K562 (cell line): ENCODE measurements at regions not wholly inside any gene's neighbourhood (a gene's known extent, or its start where the extent isn't known, plus 50 kb on each side); places are given as distances from the start of the nearest gene placed in this dataset.

Source experiments
- ARID1B ChIP-seq: fragments of 450-650 bp; IDR thresholded peaks from 2 replicates; pipeline ENCODE4 v1.6.1; 2016; ENCODE audit warnings: antibody characterized with exemption, mild to moderate bottlenecking, inconsistent platforms
- BACH1 ChIP-seq: fragments of 200-800 bp; sonication (Bioruptor generic); IDR thresholded peaks from 2 replicates; pipeline ENCODE4 v1.6.1; 2016; ENCODE audit warnings: missing genetic modification characterization, missing compliant biosample characterization
- BHLHE40 ChIP-seq: IDR thresholded peaks from 2 replicates; pipeline ENCODE4 v1.6.1; 2011; ENCODE audit warnings: low read length, improper control_type of control experiment
- DACH1 ChIP-seq: fragments of 450-650 bp; IDR thresholded peaks from 2 replicates; pipeline ENCODE4 v1.6.1; 2018; ENCODE audit not compliant: partially characterized antibody
- DPF2 ChIP-seq: fragments of 450-650 bp; IDR thresholded peaks from 2 replicates; pipeline ENCODE4 v1.6.1; 2016
- ELF1 ChIP-seq: fragments of 200-800 bp; sonication (Bioruptor generic); IDR thresholded peaks from 2 replicates; pipeline ENCODE4 v1.6.1; 2016; ENCODE audit warnings: missing genetic modification characterization, missing compliant biosample characterization
- EP300 ChIP-seq: IDR thresholded peaks from 2 replicates; pipeline ENCODE4 v1.6.1; 2012; ENCODE audit warnings: low read length, improper control_type of control experiment
- GATAD2B ChIP-seq: fragments of 450-650 bp; IDR thresholded peaks from 2 replicates; pipeline ENCODE4 v1.6.1; 2017; ENCODE audit warnings: mild to moderate bottlenecking, borderline replicate concordance
- MAFK ChIP-seq: IDR thresholded peaks from 2 replicates; pipeline ENCODE4 v1.6.1; 2011; ENCODE audit warnings: low read length, improper control_type of control experiment
- RNF2 ChIP-seq: sonication (generic); IDR thresholded peaks from 2 replicates; pipeline ENCODE4 v1.6.1; 2016
- SMAD4 ChIP-seq: fragments of 250-450 bp; sonication (Bioruptor Pico); conservative IDR thresholded peaks from 2 replicates; pipeline ENCODE4 v1.8.0; 2021; ENCODE audit warnings: inconsistent platforms, mild to moderate bottlenecking, moderate library complexity
- SMARCC2 ChIP-seq: fragments of 450-650 bp; IDR thresholded peaks from 2 replicates; pipeline ENCODE4 v1.6.1; 2017; ENCODE audit warnings: antibody characterized with exemption, moderate library complexity, mild to moderate bottlenecking, low read depth
- TF ChIP-seq, protein P1 (sequence below), 2 experiments: fragments of 450-650 bp in 1 of 2; sonication (generic) in 1 of 2; formaldehyde crosslinking in 1 of 2; IDR thresholded peaks in 1 of 2; conservative IDR thresholded peaks in 1 of 2; 2 replicates each; pipeline versions ENCODE4 v1.6.1 to v1.8.1; 2016 to 2023; ENCODE audit warnings: mild to moderate bottlenecking in 2 of 2, moderate library complexity in 2 of 2, inconsistent platforms in 1 of 2, missing genetic modification reagents in 1 of 2

DNA sequence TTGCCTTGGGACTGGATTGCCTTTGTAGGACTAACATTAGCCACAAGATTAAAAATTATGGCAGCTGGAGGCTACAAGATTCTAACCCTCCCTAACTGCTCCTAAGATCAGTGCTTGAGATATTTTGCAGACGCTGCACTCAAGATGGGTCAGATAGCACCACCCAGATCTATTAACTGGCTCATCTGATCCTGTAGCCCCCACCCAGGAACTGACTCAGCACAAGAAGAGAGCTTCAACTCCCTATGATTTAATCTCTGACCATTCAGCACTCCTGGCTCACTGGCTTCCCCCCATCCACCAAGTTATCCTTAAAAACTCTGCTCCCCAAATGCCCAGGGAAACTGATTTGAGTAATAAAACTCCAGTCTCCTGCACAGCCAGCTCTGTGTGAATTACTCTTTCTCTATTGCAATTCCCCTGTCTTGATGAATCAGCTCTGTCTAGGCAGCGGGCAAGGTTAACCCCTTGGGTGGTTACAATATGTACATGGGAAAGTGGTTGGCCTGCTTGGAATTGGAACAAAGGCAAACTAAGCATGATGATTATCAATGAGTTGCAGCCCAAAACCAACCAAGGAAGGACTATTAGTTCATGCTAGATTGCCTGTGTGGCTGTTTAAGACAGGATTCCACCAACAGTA, 111.3 kb downstream of the OR2B2 start (continued):
- TF ChIP-seq SMAD4 (CRISPR knock-in tag) (0 out of 2 replicates have a peak, but pooled peaks have one; percentile 23), DACH1 (peak; percentile 76), DPF2 (peak; percentile 85), EP300 (peak; percentile 79), SMARCC2 (peak; percentile 52; the same call in 1 of the 2 replicates), MAFK (peak; percentile 63; the same call in 1 of the 2 replicates), ARID1B (peak; percentile 81), BHLHE40 (0 out of 2 replicates have a peak, but pooled peaks have one; percentile 10), ELF1 (tag) (0 out of 2 replicates have a peak, but pooled peaks have one; percentile 12), GATAD2B (peak; percentile 75; the same call in 1 of the 2 replicates), RNF2 (no peak), BACH1 (tag) (0 out of 2 replicates have a peak, but pooled peaks have one; percentile 41)
- TF ChIP-seq, protein P1, sequence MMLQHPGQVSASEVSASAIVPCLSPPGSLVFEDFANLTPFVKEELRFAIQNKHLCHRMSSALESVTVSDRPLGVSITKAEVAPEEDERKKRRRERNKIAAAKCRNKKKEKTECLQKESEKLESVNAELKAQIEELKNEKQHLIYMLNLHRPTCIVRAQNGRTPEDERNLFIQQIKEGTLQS (IDR thresholded peaks at IDR 0.05), result peak; percentile 50; the same call in 1 of the 2 replicates
- TF ChIP-seq, protein P1 (CRISPR knock-in tag; conservative IDR thresholded peaks at IDR 0.05), result no peak
